GM19452 (cell line): ENCODE measurements at regions not wholly inside any gene's neighbourhood (a gene's known extent, or its start where the extent isn't known, plus 50 kb on each side); places are given as distances from the start of the nearest gene placed in this dataset.

Experiments used
- ATAC-seq: cut with Tn5 transposase; IDR thresholded peaks from one replicate; pipeline ENCODE4 v1.9.1; 2021; ENCODE audit not compliant: unreplicated experiment

DNA sequence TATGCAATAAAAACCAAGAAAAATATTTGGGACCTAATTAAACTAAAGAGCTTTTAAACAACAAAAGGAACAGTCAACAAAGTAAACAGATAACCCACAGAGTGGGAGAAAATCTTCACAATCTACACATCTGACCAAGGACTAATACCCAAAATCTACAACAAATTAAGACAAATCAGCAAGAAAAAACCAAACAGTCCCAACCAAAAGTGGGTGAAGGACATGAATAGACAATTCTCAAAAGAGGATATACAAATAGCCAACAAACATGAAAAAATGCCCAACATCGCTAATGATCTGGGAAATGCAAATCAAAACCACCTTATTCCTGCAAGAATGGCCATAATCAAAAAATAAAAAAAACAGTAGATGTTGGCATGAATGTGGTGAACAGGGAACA lies 250.1 kb downstream of the C1D start:
- ATAC-seq, result no peak

DNA sequence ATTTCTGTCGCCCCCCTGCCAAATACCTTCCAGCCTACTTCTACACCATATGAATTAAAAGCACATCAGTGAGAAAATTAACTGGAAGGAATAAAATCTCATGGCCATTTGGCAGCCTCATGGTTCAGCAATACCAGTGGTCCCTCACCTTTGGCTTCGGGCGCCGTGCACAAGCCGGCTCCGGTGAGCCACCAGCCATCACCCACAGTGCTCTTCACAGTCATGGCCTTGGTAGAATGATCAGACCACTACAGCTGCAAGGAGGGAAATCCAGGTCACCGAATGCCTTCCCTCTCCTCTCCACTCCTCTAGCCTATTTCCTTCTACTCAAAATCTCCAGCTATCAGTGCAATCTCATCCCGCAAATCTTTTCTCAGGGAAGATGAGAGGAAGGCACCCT lies 239.1 kb downstream of the C1D start:
- no peak for ATAC-seq

DNA sequence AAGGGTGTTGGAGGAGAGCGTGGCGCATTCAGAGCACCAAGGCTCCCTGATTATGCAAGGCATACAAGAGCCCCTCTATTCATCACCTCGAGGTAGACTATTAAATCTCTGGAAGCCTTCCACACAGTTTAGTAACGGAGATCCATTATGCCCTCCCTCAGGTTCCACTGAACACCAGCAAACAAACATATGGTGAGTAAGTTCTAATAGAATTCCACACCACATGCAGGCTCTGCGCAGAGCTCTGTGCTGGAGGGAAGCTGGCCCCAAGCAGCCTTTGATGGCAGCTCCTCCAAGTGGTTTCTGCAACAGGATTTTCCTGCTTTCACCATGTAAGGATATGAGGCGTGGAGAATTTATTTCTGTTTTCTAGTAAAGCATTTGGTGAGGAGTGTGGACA lies 238.6 kb downstream of the C1D start:
- ATAC-seq, result no peak

DNA sequence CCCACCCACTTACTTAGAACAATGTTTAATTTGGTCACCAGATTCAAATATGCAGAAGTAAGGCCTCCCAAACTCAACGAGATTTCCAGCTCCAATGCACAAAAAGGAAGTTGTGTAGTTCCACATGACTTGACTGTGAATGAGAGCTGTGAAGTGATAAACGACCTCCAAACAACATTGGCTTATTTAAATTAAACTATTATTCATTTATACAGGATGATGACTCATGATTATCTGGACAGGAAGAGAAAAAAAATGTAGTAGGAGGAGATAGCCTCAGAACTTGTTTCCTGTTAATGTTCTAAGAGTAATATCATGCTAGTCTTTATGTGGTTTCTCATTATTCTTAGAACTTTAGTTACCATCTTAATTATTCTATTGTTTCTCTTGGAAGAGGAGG lies 237.3 kb downstream of the C1D start:
- ATAC-seq, result no peak

DNA sequence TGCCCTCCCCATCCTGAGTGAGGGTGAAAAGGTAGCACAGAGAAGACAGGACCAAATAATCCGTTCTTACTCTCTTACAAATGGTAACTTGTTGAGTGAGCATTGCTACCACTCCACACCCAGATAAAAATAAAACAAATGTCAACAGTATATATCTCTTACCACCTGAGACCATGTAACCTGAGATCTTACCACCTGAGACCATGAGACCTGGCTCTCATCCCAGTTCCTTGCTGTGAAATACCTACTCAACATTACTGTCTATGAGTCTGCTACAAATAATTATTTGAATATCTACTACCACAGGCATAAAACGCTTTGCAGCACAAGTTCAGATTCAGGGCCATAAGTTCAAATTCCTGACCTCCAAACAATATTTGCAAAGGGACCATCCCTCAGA lies 234.7 kb downstream of the C1D start:
- ATAC-seq, result no peak

DNA sequence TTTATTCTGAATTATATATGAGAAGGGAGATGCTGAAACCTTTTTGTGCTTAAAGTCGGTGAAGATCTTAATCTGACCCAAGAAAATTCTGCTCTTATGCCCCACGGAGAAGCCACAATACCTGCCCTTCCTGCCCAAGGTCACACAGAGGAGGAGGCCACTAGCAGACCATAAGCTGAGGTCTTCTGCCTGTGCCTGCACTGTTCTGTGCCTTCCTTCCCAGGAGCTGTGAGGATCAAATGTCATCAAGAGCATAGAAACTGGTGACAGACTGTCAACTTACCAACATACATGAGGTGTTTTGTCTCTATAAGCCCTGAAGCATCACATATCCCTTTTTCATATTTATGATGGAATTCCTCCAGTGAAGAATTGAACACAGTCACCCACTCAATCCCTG lies 233.3 kb downstream of the C1D start:
- no peak for ATAC-seq

DNA sequence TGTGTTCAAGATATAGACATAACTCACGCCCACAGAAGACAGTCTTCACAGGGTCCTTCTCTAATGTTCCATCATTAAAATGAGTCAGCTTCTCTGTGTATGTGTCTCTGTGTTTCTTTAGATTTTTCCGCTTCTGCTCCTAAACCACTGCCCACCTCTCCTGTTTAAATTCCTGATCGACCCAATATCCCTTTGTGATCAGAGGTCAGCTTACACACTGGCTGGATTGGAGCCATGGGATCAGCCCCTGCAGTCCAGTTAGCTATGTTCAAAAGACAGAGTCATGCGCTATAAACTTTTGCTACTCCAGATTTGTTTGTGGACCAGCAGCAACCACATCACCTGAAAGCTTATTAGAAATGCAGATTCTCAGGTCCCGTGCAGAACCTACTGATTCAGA lies 229.2 kb downstream of the C1D start:
- ATAC-seq, result no peak

DNA sequence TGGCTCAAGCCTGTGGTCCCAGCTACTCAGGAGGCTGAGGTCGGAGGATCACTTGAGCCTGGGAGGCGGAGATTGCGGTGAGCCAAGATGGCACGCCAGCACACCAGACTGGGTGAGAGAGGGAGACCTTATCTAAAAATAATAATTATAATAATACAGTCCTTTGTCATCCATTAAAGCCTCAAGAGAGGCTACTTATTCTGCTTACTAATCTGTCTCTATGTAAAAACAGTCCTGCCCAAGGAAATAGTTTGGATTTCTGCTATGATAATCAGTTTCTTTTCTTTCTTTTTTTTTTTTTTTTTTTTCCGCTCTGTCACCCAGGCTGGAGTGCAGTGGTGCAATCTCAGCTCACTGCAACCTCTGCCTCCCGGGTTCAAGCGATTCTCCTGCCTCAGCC lies 228.3 kb downstream of the C1D start:
- no peak for ATAC-seq

DNA sequence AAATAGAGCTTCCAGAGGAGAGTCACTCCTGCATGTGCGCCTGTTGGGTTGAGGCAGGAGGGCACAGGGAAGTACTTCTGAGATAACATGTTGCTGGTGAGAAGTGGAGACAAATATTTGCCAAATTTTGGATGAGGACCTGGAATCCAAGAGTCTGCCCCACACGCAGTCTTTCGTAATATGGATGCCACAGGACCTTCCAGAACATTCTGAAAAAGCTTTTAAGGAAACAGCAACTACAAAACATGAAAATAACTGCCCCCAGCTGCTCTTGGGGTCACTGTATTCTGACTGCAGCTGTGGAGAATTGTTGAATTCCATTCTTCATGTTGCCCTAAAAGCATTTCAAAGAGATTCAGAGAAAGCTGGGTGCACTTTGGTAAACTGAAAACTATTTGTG lies 227.5 kb downstream of the C1D start:
- no peak for ATAC-seq

DNA sequence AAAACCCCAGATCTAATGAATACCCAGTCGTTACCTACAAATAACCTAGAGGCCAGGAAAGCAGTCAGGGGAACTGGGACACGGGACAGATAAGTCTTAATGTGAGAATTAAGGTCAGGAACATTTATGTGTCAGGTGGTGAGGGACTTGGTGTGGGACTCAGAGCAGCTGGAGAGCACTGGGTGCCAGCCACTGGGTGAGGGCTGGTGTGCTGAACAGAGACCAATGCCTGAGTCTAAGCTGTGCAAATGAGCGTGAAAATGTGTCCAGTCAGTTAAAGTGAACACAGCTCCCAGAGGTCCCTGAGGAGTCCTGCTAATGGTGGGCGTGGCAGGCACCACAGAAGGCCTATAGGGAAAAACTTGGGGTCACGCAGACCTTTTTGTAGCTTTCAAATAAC lies 225.9 kb downstream of the C1D start:
- no peak for ATAC-seq

DNA sequence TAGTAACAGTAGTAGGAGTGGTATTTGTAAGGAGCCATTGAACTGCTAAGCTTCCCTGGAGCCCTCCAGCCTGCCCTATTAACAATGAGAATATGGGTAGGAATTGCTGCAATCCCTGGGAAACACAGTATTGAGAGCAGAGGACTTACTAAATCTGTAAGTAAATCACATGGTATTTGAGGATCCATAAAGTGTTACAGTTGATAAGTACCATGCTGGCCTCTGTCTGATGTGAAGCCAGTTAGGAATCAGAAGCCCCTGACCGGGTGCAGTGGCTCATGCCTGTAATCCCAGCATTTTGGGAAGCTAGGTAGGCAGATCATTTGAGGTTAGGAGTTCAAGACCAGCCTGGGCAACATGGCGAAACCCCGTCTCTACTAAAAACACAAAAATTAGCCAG lies 224.6 kb downstream of the C1D start:
- no peak for ATAC-seq

DNA sequence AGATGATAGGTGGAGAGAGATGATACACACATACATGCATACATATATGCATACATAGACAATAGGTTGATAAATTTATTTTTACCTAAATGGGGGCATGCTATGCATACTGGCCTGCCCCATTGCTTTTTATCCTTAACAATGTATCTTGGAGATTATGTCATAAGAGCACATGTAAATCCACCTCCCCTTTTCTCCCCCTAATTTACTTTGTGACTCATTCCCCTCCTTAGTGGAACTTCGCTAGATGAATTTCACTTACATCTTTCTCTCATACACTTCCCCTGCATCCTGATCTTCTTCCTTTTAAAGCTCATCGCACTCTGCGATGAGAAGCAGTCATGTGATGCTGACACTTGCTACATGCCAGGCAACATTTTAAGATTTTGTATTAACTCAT lies 223.6 kb downstream of the C1D start:
- ATAC-seq, result no peak

DNA sequence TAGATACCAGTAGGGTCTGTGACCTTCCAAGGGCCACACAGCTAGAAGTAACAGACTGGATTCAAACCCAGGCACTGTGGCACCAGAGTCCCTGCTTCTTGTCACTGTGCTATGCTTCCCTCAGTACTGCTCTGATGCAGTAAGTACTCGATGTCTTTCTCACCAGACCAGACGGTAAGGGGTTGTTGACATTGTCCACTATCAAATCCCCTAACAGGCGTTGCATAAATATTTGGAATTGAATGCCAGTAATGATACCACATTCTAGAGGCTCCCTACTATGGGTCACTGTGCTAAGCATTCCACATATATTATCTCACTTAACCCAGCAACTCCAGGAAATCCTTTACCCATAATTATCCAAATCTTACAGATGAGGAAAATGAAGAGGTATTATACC lies 223.1 kb downstream of the C1D start:
- no peak for ATAC-seq

DNA sequence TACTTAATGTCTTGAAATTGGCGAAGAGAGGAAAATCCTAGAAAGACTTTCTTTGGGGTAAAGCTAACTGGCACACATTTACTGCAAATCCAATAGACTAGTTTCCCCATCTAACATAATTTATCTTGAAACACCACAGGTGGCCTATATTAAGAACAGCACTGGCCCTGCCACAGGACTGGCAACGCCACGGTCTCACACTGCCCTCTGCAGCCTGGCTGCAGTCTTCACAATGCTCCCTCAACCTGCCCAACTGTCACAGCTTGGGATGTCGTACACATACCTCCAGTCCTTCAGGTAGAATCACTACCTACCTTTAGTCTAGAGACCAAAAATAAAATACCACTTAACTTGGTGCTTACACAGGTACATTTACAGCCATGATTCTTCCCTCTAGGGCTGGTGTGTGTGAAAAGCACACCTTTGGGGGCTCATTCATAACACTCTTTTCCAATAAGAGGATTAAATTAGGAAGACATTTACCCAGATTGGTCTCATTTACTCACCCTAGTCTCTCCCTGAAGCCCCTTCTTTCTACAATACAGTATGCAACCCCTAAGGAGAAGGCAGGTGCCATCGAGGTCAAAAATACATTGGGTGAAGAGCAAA lies 222.2 kb downstream of the C1D start:
- peak; percentile 80 for ATAC-seq

DNA sequence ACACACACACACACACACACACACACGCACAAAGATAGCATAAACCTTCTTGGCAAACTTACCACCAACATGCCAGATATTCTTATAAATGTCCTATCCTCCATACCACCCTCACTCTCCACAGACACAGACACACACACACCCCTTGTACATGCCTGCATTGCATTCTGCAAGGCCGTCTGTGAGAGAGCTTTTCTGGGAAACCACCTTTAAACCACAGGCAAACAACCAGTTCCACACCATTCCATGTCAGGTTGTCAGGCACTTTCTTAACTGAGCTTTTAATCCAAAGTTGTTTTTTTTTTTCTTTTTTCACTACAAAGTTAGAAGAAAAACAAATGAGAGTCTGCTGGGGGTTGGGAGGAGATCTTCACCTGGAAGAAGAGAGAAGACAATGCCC lies 221.1 kb downstream of the C1D start:
- ATAC-seq, result no peak

DNA sequence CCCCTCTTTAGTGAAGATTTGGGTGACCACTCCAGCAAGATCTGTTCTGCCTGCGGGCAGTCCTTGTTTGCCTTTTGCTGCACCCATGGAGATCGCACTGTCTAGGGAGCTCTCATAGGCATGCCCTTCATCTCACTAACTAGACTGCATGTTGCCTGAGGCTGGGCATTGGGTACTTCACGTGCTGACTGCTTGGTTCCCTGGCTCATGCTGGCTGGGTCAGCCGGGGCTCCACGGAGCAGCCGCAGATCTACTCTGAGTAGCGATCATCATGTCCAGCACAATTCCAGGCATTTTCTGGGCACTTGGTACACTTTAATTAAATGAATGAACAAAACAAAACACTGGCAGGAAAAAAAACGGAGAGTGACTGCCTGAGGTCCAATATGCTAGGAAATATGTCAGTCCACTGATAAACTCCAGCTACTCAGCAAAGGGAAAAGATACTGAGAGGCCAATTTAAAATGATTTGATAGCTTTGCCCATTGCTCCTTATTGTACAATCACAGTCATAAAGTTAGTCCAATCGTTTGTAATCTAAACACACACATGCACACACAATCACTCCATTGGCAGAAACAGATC lies 220.3 kb downstream of the C1D start:
- ATAC-seq, result no peak

DNA sequence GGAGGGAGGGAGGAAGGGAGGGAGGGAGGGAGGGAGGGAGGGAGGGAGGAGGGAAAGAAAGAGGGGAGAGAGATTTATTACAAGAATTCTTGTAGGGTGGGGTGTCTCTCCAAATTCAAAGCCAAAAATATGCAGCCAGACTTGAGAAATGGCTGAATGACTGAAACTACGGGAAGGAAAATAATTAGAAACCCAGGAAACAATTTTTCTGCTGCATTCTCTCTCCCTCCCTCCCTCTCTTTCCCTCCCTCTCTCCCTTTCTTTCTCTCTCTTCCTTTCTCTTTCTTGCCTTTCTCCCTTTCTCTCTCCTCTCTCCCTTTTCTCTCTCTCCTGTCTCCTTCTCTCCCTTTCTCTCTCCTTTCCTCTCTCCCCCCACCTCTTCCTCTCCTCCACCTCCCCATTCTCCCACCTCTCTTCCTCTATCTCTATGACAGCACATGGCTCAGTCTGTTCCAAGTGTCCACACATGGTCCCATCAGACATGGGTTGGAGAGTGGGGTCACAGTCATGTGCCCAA lies 218.7 kb downstream of the C1D start:
- no peak for ATAC-seq

DNA sequence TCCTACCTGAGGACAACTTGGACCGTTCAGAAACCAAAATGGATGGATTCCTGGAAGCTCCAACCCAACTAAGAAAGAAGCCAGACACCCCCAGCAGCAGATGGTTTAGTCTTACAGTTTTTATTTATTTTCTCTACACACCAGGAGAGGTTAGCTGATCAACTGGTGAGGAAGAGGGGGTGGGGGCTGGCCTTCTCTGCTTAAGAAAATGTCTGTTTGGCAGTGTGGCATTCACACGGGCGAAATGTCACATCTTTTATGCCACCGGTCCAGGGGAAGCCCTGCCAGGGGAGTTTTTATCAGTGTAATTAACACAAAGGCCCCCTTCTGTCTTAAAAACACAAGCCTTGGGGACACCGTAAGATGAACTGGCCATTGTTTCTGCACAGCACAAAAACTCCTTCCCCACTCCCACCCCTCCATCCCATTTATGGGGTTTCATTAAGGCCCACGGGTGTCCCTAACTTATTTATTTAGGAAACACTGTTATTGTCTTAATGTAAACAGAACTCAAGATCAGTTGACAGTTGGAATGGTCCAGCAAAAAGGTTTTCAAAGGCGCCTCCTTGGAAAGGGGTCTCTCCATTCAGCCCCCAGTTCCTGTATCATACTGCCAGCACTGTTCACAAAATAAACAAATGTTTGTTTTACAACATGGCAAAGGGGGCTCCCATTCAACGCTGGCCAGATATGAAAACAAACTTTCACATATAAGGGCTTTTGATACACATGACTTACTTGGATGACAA lies 217.0 kb downstream of the C1D start:
- ATAC-seq, result no peak

DNA sequence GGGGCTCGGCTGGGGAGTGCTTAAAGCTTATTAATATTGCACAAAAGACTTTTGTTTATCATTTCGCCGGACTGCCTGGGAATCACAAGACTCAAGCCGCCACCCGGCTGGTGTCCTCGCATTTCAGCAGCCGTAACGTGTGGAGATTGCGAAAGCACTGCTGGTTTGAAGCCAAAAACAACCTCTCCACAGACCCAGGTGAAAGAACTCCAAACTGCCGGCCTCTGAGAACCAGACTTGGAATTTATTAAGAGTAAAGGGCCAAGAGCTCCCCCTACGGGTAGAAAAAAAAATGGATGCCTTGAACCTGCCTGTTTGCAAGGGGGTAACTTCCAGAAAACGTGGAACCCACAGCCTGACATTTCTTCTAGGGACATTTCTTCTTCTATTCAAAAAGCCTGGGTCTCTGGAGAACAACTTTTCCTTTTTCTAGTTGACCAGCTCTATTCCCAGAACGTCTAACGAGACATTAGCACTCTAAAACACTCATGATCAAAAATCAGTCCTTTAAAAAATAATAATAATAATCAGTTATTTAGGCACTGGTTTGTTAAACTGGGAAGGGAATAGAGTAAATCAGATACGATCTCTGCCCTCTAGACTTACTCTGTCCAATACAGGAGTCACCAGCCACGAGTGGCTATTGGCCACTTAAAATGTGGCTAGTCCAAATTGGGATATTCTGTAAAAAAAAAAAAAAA lies 216.3 kb downstream of the C1D start:
- ATAC-seq, result no peak

DNA sequence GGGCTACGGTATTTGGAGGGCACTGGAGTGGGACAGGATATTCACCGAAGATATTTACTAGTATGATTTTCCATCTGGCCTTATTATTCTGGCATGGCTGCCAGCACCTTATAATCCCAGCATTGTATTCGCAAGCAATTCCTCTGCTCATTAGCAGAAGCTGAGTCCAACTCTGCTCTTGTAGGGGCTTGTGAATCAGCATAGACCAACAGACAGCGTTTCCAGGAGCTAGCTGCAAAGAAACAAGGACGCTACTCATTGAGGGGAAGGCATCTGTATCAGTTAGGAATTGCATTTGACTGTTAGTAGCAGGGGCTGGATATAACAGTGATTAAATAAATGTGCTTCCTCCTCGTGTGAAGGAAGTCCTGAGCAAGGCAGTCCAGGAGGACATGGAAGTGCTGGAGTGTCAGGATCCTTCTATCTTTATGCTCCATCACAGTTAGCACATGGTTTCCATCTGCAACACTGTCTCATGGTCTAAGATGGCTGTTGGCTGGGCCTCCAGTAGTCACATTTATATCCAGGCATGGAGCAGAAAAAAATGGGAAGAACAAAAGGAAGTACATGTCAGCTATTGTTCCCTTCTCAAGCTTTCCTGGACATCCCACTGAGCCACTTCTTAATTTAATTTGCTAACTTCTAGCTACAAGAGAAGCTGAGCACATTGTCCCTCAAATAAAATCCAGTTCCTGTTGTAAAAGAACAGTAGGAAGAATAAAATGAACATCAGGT lies 214.1 kb downstream of the C1D start:
- no peak for ATAC-seq

DNA sequence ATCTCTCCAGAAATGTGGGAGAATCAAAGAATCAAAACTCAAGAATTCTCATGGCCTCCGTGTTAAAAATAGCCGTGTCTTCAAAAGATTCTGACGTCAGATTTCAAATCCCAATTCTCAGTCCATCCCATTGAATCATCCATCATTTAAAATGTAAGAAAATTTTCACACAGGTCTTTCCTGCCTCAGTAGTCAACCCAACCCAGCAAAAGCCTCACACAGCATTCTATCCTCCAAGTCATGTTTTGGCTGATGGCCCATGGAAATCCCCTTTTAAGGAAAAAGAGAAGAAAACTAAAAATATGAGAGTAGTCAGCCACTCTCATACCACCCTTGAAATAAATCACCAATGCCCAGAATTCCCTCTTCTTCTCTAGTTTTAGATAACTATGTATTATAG lies 211.8 kb downstream of the C1D start:
- ATAC-seq, result no peak
